B cell (primary cell): ENCODE measurements at regions not wholly inside any gene's neighbourhood (a gene's known extent, or its start where the extent isn't known, plus 50 kb on each side); places are given as distances from the start of the nearest gene placed in this dataset.

Experiments used
- CTCF ChIP-seq: fragments of 200-600 bp; IDR thresholded peaks from one replicate; pipeline ENCODE4 v1.8.0; 2022; ENCODE audit warnings: antibody characterized with exemption, mild to moderate bottlenecking
- EZH2 ChIP-seq: IDR thresholded peaks from 2 replicates; pipeline ENCODE4 v1.6.1; 2012; ENCODE audit warnings: borderline replicate concordance, low read depth, mild to moderate bottlenecking, moderate library complexity, low read length; ENCODE audit not compliant: insufficient read depth, poor library complexity, severe bottlenecking

GRCh38 chr4:66785479-66785878, 759.8 kb downstream of the CENPC start:
- TF ChIP-seq CTCF, result no peak
- no peak for TF ChIP-seq EZH2
